Motor neuron (in vitro differentiated cells): ENCODE measurements at regions not wholly inside any gene's neighbourhood (a gene's known extent, or its start where the extent isn't known, plus 50 kb on each side); places are given as distances from the start of the nearest gene placed in this dataset.
A peak's percentile ranks its signal among the peaks of the same experiment; 100 is the strongest.

Source experiments
- ATAC-seq, 8 experiments: fragments of 200-7000 bp; cut with Tn5 transposase; replicated peaks in 6 of 8; 2 replicates each; pipeline ENCODE4 v1.8.0; 2021; ENCODE audit warnings: mild to moderate bottlenecking in 8 of 8, moderate library complexity in 8 of 8
- H3K27ac ChIP-seq, 2 donors: fragments of 250-450 bp; sonication (Bioruptor Pico); 2 replicates each; pipeline ENCODE4 v1.9.0; 2021; ENCODE audit warnings: antibody characterized with exemption in 2 of 2, mild to moderate bottlenecking in 2 of 2, moderate library complexity in 1 of 2
- H3K4me1 ChIP-seq, 2 donors: fragments of 250-450 bp; sonication (Bioruptor Pico); replicated peaks in 1 of 2; 2 replicates each; pipeline ENCODE4 v1.6.1; 2021; ENCODE audit warnings: antibody characterized with exemption in 2 of 2, mild to moderate bottlenecking in 2 of 2, moderate library complexity in 1 of 2
- H3K4me3 ChIP-seq, 5 donors: fragments of 250-450 bp; sonication (Bioruptor Pico); 2 replicates each; pipeline ENCODE4 v1.9.0; 2021; ENCODE audit warnings: antibody characterized with exemption in 5 of 5, mild to moderate bottlenecking in 5 of 5, moderate library complexity in 4 of 5
- WGBS, 10 experiments: fragments of 450-650 bp; shearing (Covaris generic); methylation state at CpG; one replicate each; pipeline ENCODE4 v1.0.0; 2022; 5-methylcytosine and 5-hydroxymethylcytosine counted together
- in situ Hi-C, 9 experiments: fragments of 400-800 bp; cut with MboI; loops; one replicate each; pipeline ENCODE4 v1.15.0; 2021; ENCODE audit warnings: low sequenced_read_pairs in 9 of 9, low pct_unique_long_range_greater_than_20kb in 2 of 9; ENCODE audit not compliant: unreplicated experiment in 9 of 9

DNA sequence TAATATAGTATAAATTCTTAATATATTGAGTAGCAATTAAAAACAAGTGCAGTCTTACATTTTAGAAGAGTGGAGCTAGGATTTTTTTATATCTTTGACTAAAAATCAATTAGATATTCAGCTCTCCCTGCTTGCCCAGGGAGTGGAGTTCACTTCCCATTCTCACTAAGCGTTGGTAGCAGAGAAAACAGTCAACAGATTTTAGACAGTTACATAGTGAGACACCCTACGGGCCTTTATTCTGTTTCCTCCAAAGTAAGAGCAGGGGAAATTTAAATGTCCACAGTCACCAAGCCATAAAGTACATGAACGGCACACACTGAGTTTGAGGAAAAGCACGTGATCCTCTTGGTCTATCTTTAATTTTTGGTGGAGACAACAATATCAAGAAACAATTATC, 131.6 kb upstream of the PLEKHG7 start:
- WGBS, 10 experiments = 70 to 100% (median 85%) methylated on average over 1 to 4 of the region's 4 CpGs
- in situ Hi-C loops = loop anchor here in 7 of 9 experiments (25.0 kb wide), 5 partner anchors 409 to 1209 kb away; partner anchors contain the start of gene BTG1 (in 1 of the 7)
- Histone ChIP-seq H3K4me3 (no peak overlapping the region), H3K27ac (no peak overlapping the region), H3K4me1 (peaks cover 2 to 6% of the 10 kb centered on the region in 2 donors)
- ATAC-seq = no peak

DNA sequence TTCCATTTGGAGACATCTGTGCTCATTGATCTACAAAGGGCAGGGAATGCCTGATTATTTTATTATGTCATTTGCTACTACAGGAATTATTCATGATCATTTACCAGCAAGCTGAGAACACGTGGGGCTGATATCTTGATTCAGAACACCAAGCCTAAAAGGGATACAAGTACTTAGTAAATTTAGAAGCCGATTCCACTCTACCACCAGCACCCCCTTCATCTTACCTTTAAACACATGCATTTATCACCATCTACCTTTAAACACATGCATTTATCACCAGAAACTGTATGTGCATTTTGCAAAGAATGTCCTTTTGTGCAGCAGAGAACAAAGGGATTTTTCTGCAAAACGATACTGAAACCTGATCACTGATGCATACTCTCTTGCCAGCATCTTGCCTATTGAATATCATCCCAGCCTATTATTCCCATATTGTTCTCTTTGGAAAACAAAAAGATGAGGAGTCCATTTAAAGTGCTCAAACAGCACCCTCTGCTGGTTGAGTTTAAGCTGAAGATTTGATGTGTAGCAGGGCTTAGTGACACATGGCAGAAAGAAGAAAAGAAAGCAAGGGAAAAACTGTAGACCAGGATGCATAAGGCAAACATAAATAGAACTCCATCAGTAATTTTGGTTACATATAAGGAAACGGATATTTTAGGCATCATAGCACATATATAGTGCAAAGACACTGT, 132.6 kb upstream of the PLEKHG7 start:
- in situ Hi-C loops = loop anchor here in 7 of 9 experiments (25.0 kb wide), 5 partner anchors 408 to 1208 kb away; partner anchors contain the start of gene BTG1 (in 1 of the 7)
- peak overlapping the region; percentile 20 to 42 (median 33) for H3K4me3 ChIP-seq
- peak; percentile 81 to 98 (median 94) for ATAC-seq

DNA sequence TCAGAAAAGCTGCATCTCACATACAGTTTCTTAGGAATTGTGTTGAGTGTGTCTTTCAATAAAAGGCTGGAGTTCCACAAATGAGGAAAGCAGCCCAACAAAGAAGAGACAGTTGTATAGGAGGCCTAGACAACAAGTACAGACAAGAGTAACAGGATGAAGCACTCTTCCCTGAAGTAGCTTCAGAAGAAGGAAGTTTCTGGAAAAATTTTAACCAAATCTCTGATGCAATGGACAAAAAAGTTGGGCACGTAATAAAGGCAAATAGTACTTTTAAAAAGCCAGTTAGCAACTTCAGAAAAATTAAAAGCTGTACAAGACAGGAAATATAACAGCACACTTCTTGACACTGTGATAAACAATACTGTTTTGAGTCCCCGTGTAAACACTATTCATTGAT, 134.1 kb upstream of the PLEKHG7 start:
- H3K27ac ChIP-seq = no peak overlapping the region
- in situ Hi-C loops = loop anchor here in 7 of 9 experiments (25.0 kb wide), 5 partner anchors 406 to 1206 kb away; partner anchors contain the start of gene BTG1 (in 1 of the 7)
- H3K4me1 ChIP-seq = peaks cover 2 to 6% of the 10 kb centered on the region in 2 donors
- no peak for ATAC-seq
- 70 to 100% (median 89%) methylated on average over 1 to 2 of the region's 2 CpGs; no CpG with 5 or more reads in 1 of the 10 experiments for WGBS, 10 experiments
- H3K4me3 ChIP-seq = no peak overlapping the region

More for the DNA sequence above, 132.6 kb upstream of the PLEKHG7 start:
- Histone ChIP-seq H3K4me1 (peaks cover 2 to 6% of the 10 kb centered on the region in 2 donors), H3K27ac (peak overlapping the region; percentile 57 to 58)
- 0 to 37% (median 18%) methylated on average over 1 to 4 of the region's 4 CpGs for WGBS, 10 experiments

DNA sequence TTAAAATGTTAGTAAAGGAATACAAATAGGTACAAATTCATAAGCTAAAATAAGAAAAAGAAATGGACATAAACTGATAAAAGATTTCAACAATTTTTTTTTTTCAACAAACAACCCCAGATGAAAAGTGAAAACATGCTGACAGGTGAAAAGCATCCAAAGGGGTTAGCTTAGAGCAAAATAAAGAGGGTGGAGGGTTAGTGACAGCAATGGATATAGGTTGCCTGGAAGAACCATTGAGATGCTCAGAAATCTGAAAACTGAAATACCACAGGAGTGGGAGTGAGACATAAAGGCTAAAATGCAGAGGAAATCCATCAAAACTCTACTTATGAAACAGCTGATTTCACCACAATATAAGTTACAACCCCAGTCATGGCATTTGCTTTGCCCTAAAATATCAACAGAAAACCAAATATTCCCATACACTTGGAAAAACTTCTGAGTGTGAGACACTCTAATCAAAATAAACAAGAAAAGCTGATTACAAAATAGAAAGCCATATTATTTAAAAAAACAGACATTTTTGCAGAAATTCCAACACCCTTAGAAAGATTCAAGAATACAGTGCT, 136.3 kb upstream of the PLEKHG7 start:
- no peak for ATAC-seq
- in situ Hi-C loops = loop anchor here in 7 of 9 experiments (25.0 kb wide), 5 partner anchors 404 to 1204 kb away; partner anchors contain the start of gene BTG1 (in 1 of the 7)
- Histone ChIP-seq H3K27ac (no peak overlapping the region), H3K4me3 (no peak overlapping the region), H3K4me1 (peaks cover 2 to 6% of the 10 kb centered on the region in 2 donors)

DNA sequence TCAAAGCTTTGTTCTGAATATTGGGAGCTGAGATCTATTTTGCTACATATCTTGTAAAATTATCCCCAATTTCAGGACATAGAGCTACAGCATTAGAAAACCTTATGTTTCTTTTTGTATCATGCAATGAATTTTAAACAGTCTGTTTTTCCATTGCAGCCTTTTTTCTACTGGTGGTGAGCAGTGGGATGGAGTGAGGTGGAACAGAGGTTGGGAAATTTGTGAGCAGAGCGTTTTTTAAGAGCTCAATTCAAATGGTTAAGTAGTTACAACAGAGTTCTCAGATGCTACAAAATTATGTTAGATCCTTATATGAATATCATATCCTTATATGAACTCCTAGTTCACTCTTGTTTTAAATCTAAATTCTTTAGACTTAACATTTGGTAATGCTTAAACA, 139.0 kb upstream of the PLEKHG7 start:
- ATAC-seq = no peak
- in situ Hi-C loops = loop anchor here in 7 of 9 experiments (25.0 kb wide), 5 partner anchors 402 to 1202 kb away; partner anchors contain the start of gene BTG1 (in 1 of the 7)
- WGBS, 10 experiments = 29 to 100% (median 50%) methylated on average over 1 of the region's 1 CpG; no CpG with 5 or more reads in 2 of the 10 experiments

DNA sequence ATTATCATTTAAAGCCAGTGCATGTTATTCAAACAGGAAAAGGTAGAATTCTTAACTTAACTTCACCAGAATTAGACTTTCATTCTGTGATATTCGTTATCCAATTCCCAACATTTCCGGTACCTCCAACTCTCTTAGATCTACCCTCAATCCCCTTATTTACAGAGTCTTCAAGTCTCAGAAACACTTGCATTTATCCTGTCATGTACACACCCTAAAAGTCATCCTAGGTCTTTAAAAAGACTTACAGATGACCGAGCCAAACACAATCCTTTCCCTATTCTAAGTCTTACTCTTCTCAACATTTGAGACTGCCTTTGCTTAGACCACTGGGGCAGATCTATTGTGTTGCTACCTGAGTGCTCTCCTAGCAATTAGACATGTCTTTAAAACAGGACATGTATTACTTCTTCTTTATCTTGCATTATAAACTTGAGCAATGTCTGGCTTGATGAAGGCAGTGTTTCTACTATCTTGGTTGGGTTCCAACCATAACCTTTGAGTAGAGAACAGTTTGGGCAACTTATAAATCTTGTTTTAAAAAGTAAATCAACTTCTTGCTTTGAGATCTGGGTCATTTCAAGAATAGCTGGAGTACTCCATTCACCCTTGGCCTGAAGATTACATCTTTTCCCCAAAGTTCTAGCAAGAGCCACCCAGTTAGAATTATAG, 140.6 kb upstream of the PLEKHG7 start:
- Histone ChIP-seq H3K4me3 (no peak overlapping the region), H3K4me1 (no peaks in the 10 kb centered on the region), H3K27ac (no peak overlapping the region)
- in situ Hi-C loops = loop anchor here in 7 of 9 experiments (25.0 kb wide), 5 partner anchors 400 to 1200 kb away; partner anchors contain the start of gene BTG1 (in 1 of the 7)
- 49 to 100% (median 89%) methylated on average over 1 to 3 of the region's 3 CpGs for WGBS, 10 experiments
- no peak for ATAC-seq

More for the DNA sequence above, 139.0 kb upstream of the PLEKHG7 start:
- no peaks in the 10 kb centered on the region for H3K4me1 ChIP-seq
- no peak overlapping the region for H3K4me3 ChIP-seq
- H3K27ac ChIP-seq = no peak overlapping the region

DNA sequence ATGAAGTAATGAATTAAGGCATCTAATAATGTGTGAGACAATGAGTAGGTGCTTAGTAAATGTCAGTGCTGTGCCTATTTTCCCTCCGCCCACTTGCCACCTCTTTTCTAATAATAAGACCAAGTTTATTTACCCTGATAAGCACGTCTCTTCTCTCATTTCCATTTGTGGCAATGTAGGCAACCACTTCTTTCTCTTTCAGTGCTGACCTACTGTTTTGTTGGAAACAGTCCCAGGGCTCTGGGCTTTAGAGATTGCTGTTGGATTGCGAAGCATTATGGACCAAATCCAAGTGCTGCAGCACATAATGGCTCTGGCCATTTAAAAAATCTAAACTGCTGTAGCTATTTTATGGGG, 141.3 kb upstream of the PLEKHG7 start:
- ATAC-seq = peak in 1 of 8 experiments; percentile 16
- Histone ChIP-seq H3K27ac (no peak overlapping the region), H3K4me1 (no peaks in the 10 kb centered on the region), H3K4me3 (no peak overlapping the region)
- WGBS, 10 experiments = 38 to 100% (median 89%) methylated on average over 1 to 3 of the region's 3 CpGs; no CpG with 5 or more reads in 1 of the 10 experiments
- in situ Hi-C loops = loop anchor here in 7 of 9 experiments (25.0 kb wide), 5 partner anchors 399 to 1199 kb away; partner anchors contain the start of gene BTG1 (in 1 of the 7)

DNA sequence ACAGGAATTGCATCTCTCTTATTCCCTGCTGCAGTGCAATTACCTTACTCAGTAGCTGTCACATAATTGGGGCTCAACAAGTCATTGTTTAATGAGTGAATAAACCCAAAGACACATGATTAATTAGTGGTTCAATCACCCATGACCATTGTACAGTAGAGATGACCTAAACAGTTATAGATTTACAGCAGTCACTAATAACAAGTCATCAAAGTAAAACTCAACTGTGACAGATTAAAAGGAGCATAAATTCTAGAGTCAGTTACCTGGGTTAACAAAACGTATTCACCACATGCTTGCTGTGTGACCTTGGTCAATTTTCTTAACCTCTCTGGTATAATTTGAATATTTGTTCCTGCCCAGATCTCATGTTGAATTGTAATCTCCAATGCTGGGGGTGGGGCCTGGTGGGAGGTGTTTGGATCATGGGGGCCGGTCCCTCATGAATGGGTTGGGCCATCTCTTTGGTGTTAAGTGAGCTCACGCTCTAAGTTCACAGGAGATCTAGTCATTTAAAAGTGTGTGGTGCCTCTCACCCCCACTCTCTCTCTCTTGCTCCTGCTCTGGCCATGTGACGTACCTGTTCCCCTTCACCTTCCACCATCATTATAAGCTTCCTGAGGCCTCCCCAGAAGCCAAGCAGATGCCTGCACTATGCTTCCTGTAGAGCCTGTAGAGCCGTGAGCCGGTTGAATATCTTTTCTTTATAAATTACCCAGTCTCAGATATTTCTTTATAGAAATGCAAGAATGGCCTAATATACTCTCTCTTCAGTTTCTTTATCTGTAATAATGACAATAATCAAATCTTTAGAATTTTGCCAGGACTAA, 141.9 kb upstream of the PLEKHG7 start:
- H3K27ac ChIP-seq = no peak overlapping the region
- no peaks in the 10 kb centered on the region for H3K4me1 ChIP-seq
- no peak overlapping the region for H3K4me3 ChIP-seq
- in situ Hi-C loops = loop anchor here in 7 of 9 experiments (25.0 kb wide), 5 partner anchors 399 to 1199 kb away; partner anchors contain the start of gene BTG1 (in 1 of the 7)
- ATAC-seq = no peak
- 90 to 100% (median 98%) methylated on average over 1 to 4 of the region's 6 CpGs; no CpG with 5 or more reads in 2 of the 10 experiments for WGBS, 10 experiments

DNA sequence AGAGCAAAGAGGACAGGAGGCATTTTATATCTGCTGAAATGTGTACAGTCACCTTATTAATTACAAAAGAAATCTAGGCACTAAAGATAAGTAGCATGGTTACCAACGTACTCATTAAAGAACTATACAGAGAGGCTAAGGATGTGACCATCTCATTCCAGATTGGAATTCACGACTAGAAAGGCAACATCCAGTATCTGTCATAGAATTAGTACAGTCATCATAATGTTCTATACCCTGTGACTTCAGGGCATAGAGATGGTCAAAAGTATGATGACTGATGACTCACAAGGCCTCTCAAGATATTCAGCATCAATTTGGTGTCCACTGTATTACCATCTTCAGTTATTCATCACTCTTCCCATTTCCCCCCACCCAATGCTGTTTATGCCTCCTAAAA, 144.0 kb upstream of the PLEKHG7 start:
- no peak overlapping the region for H3K27ac ChIP-seq
- in situ Hi-C loops = loop anchor here in 7 of 9 experiments (25.0 kb wide), 5 partner anchors 397 to 1197 kb away; partner anchors contain the start of gene BTG1 (in 1 of the 7)
- peak in 5 of 8 experiments; percentile 11 to 99 (median 64) for ATAC-seq
- no peak overlapping the region for H3K4me3 ChIP-seq
- no peaks in the 10 kb centered on the region for H3K4me1 ChIP-seq
- WGBS, 10 experiments = 33 to 100% (median 78%) methylated on average over 1 to 2 of the region's 2 CpGs; no CpG with 5 or more reads in 4 of the 10 experiments

DNA sequence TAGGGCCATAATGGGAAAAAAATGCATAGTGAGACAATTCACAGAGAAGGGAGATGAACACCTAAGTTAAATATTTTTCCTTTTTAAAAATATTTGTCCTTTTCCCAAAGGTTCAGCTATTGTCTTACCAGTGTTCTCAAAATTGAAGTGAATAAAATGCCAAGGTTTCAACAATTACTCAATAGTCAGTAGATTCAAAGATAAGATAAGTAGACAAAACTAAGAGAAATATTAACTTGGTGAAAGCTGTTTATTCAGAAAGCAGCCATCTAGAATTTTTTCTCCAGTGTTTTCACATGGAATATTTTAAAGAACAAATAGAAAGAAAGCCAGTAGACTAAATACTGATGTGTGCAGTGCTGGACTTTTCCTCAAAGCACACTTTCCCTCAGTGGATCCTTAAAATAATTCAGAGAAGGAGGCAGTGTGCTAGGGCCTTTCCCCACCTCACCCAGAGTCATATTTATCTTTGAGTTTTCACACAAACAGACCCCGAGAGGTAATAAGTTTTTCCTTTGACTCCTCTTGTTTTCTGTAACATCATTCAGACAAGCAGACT, 144.5 kb upstream of the PLEKHG7 start:
- WGBS, 10 experiments = 63 to 100% (median 83%) methylated on average over 1 of the region's 1 CpG; no CpG with 5 or more reads in 3 of the 10 experiments
- H3K4me3 ChIP-seq = no peak overlapping the region

DNA sequence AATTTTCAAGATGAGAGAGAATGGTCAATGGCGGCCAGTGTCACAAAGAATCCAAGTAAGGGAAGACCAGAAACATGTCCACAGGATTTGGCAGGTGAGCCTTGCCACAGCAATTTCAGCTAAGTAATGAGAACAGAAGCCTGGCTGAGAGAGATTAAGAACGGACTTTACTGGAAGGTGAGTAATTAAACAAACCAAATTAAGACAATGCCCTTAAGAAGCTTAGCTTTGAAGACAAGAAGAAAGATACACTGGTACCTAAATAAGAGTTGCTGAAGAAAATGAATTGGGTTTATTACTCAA, 145.4 kb upstream of the PLEKHG7 start:
- in situ Hi-C loops = loop anchor here in 7 of 9 experiments (25.0 kb wide), 5 partner anchors 395 to 1195 kb away; partner anchors contain the start of gene BTG1 (in 1 of the 7)
- no peaks in the 10 kb centered on the region for H3K4me1 ChIP-seq
- no peak overlapping the region for H3K4me3 ChIP-seq
- WGBS, 10 experiments = 93 to 100% (median 100%) methylated on average over 1 to 2 of the region's 2 CpGs; no CpG with 5 or more reads in 4 of the 10 experiments
- no peak for ATAC-seq
- H3K27ac ChIP-seq = no peak overlapping the region

More for the DNA sequence above, 144.5 kb upstream of the PLEKHG7 start:
- Histone ChIP-seq H3K27ac (no peak overlapping the region), H3K4me1 (no peaks in the 10 kb centered on the region)
- ATAC-seq = no peak
- in situ Hi-C loops = loop anchor here in 7 of 9 experiments (25.0 kb wide), 5 partner anchors 396 to 1196 kb away; partner anchors contain the start of gene BTG1 (in 1 of the 7)
